ENCODE measurements at regions not wholly inside any gene's neighbourhood (a gene's known extent, or its start where the extent isn't known, plus 50 kb on each side); places are given as distances from the start of the nearest gene placed in this dataset.

DNA sequence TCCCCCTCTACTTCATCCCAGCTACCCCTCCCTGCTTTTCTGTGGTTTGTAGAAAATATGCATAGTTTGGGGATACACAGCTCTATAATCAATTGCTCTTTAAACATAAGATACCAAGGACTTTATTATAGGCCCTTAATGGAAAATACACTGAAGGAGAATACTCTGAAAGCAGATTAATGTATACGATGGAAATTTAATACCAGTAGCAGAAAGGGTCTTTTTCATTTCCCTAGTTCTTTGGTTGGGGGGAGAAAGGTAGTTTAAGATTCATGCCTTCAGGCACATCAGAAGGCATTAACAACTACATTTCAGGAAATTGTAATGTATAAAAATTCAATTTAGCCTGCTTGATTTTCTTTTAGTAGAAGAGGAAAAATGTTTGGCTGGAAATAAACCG lies 452.9 kb upstream of the ZNF608 start:
- Histone ChIP-seq H3K9me3 (ENCODE audit: low read length) (no peaks in the 10 kb centered on the region), H3K4me3 (ENCODE audit: low read depth in 1 of 2, low read length in 2 of 2) (no peak overlapping the region), H3K4me1 (ENCODE audit: insufficient read depth, low read length) (peaks cover 26% of the 10 kb centered on the region), H3K27me3 (ENCODE audit: control insufficient read depth in 1 of 2, insufficient read depth in 2 of 2, low read length in 2 of 2) (no peaks in the 10 kb centered on the region), H3K9ac (ENCODE audit: low read length) (no peak overlapping the region), H3K27ac (ENCODE audit: low read depth, low read length) (no peak overlapping the region), H3K36me3 (ENCODE audit: insufficient read depth, low read length) (no peaks in the 10 kb centered on the region)

DNA sequence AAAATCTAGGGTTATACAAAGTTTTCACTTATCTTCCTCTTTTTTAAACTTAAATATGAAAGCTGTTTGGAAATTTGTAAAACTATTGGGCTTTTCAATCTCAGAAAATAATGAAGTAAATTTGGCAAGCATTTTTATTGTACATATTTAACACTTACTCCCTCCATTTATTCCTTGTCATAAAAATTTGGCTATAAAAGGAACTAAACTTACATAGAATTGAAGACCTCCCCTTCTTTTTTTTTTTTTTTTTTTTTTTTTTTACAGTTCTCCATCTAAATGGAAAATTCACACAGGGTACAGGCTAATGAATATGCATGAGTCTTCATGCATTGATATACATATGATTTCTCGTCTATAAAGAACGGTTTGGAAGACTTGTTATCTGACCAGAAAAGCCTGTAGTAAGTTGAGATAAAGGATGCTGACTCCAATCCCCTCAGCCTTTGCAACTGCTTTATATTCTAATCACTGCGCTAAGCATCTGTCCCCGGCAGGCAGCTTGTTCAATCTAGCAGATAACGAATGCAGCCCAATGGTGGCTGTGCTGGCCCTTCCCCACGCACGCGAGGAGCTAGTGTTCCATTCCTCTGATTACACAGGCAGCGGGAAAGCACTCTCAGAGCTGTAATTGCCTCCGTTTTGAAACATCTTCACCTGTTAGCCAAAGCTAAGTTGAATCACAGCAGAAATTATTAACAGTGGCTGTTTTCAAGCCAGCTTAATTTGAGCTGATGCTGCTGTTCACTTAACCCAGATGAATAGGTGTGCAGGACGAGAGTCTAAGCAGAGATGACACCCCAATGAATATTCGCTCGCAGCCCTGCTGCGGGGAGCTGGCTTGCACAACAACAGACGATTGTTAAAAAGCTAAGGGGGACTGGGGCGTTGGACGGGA lies 453.8 kb upstream of the ZNF608 start:
- peak overlapping the region in 1 of 2 donors; percentile 42 for H3K4me3 ChIP-seq (ENCODE audit: low read depth in 1 of 2, low read length in 2 of 2)
- no peaks in the 10 kb centered on the region for H3K27me3 ChIP-seq (ENCODE audit: control insufficient read depth in 1 of 2, insufficient read depth in 2 of 2, low read length in 2 of 2)
- H3K9ac ChIP-seq (ENCODE audit: low read length): no peak overlapping the region
- no peak overlapping the region for H3K27ac ChIP-seq (ENCODE audit: low read depth, low read length)
- H3K4me1 ChIP-seq (ENCODE audit: insufficient read depth, low read length): peaks cover 26% of the 10 kb centered on the region
- no peaks in the 10 kb centered on the region for H3K9me3 ChIP-seq (ENCODE audit: low read length)
- no peaks in the 10 kb centered on the region for H3K36me3 ChIP-seq (ENCODE audit: insufficient read depth, low read length)

DNA sequence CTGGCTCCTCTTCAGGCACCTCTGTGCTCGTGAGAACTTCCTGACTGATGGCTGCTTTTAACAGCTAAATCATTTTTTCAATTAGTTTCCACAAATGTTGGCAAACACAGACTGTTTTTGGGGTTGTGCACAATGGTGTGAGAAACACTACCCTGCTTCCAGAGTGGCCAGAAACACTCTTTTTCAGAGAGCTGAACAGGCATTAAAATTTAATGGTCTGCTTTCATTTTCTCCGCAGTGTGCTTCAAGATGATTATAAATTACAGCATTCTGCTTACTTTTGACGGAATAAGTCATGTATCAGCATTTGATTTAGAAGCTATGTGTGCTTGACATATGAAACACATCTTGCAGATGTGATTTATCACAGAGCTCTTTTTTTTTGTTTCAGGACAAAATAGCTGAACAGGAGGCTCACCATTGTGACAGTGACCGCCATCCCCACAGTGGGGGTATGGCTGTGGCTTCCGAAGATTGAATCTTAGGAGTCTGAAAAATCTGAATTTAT lies 454.5 kb upstream of the ZNF608 start:
- Histone ChIP-seq H3K9ac (ENCODE audit: low read length) (no peak overlapping the region), H3K4me3 (ENCODE audit: low read depth in 1 of 2, low read length in 2 of 2) (peak overlapping the region in 1 of 2 donors; percentile 42)

DNA sequence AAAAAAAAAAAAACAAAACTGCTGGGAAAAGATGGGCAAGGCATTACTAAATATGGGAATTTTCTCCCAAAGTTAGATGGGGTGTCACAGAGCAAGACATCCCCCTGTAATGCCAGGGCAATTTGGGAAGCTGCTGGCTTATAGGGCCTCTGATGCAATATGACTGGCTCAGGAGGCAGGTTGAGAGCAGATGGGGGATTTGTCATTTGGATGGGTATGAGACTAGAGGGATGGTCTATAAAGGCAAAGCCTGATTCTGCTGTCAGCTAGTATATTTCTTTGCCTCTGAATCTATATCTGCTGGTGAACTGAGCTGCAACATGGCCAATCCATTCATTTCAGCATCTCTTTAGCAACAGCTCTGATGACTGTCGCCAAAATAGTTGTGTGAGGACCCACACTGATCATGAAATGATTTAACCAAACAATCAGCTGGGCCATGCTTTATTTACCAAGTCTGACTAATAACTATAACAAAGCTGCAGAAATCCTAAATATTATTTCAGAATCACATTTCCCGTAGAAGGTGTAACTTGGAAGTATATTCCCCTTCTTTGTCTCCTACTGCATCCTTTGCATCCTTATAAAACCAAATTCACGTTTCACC lies 455.1 kb upstream of the ZNF608 start:
- H3K4me3 ChIP-seq (ENCODE audit: low read depth in 1 of 2, low read length in 2 of 2): no peak overlapping the region
- no peak overlapping the region for H3K27ac ChIP-seq (ENCODE audit: low read depth, low read length)
- H3K4me1 ChIP-seq (ENCODE audit: insufficient read depth, low read length): peaks cover 22% of the 10 kb centered on the region
- H3K36me3 ChIP-seq (ENCODE audit: insufficient read depth, low read length): no peaks in the 10 kb centered on the region
- H3K27me3 ChIP-seq (ENCODE audit: control insufficient read depth in 1 of 2, insufficient read depth in 2 of 2, low read length in 2 of 2): no peaks in the 10 kb centered on the region
- no peaks in the 10 kb centered on the region for H3K9me3 ChIP-seq (ENCODE audit: low read length)
- no peak overlapping the region for H3K9ac ChIP-seq (ENCODE audit: low read length)

More for the DNA sequence above, 454.5 kb upstream of the ZNF608 start:
- Histone ChIP-seq H3K27ac (ENCODE audit: low read depth, low read length) (no peak overlapping the region), H3K9me3 (ENCODE audit: low read length) (no peaks in the 10 kb centered on the region), H3K4me1 (ENCODE audit: insufficient read depth, low read length) (peaks cover 26% of the 10 kb centered on the region), H3K36me3 (ENCODE audit: insufficient read depth, low read length) (no peaks in the 10 kb centered on the region), H3K27me3 (ENCODE audit: control insufficient read depth in 1 of 2, insufficient read depth in 2 of 2, low read length in 2 of 2) (no peaks in the 10 kb centered on the region)

DNA sequence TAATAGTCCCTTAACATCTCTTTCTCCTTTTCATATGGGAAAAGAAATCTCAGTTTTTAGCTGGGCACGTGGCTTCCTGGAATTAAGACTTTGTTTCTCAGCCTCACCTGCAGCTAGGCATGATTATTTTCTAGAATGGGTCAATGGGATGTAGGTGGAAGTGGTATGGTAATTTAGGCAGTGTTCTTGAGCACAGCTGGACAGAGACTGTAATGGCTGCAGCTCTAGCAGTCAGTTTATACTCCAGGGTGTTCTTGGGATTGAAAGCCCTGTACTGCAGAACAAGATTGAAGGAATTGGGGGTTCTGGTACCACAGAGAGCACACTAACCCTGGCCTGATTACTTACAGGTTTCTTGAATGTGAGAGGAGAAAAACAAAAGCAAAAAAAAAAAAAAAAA lies 455.9 kb upstream of the ZNF608 start:
- no peaks in the 10 kb centered on the region for H3K9me3 ChIP-seq (ENCODE audit: low read length)
- H3K27me3 ChIP-seq (ENCODE audit: control insufficient read depth in 1 of 2, insufficient read depth in 2 of 2, low read length in 2 of 2): no peaks in the 10 kb centered on the region
- H3K27ac ChIP-seq (ENCODE audit: low read depth, low read length): no peak overlapping the region
- no peaks in the 10 kb centered on the region for H3K36me3 ChIP-seq (ENCODE audit: insufficient read depth, low read length)
- H3K4me1 ChIP-seq (ENCODE audit: insufficient read depth, low read length): peaks cover 18% of the 10 kb centered on the region
- H3K4me3 ChIP-seq (ENCODE audit: low read depth in 1 of 2, low read length in 2 of 2): no peak overlapping the region
- no peak overlapping the region for H3K9ac ChIP-seq (ENCODE audit: low read length)

DNA sequence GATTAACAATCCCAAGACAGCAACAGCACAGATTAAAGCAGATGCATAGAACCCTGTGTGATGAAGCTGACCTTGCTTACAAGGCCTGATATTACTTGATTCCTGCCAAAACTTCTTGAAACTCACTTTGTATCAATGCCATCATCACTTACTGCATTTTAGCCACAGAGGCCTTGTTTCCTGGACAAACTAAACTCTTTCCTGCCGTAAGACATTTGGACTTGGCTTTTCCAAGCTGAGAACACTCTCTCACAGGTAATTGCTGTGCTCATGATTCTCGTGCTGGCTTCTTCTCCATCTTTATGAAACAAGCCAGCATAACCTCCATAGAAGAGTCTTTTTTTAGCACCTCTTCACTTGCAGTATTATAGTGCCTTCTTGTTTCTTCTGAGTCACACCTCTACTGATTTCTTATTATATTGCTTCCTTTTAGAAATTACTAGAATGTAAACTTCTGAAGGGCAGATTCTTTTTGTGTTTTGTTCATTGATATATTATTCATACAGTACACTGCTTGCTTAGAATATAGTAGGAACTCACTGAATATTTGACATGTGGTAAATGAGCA lies 456.5 kb upstream of the ZNF608 start:
- H3K9ac ChIP-seq (ENCODE audit: low read length): no peak overlapping the region
- H3K27me3 ChIP-seq (ENCODE audit: control insufficient read depth in 1 of 2, insufficient read depth in 2 of 2, low read length in 2 of 2): no peaks in the 10 kb centered on the region
- H3K4me3 ChIP-seq (ENCODE audit: low read depth in 1 of 2, low read length in 2 of 2): no peak overlapping the region
- no peaks in the 10 kb centered on the region for H3K36me3 ChIP-seq (ENCODE audit: insufficient read depth, low read length)
- H3K4me1 ChIP-seq (ENCODE audit: insufficient read depth, low read length): peaks cover 15% of the 10 kb centered on the region
- H3K27ac ChIP-seq (ENCODE audit: low read depth, low read length): no peak overlapping the region
- H3K9me3 ChIP-seq (ENCODE audit: low read length): no peaks in the 10 kb centered on the region

DNA sequence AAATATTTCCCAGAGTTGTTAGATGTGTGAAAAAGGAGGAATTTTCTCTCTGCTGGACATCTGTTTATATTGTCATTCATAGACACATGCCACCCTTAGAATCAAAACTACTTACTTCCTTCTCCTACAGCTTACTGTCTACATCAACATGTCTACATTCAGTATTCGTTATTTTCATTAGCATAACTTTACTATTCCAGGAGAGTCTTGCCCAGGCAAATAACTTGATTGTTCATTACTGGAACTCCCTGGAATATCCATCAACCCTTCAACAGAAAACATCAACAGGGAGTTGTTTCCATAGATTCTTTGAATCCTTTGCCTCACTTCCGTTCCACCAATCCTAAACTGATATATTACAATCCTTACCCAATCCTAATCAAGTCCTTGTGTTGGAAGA lies 457.5 kb upstream of the ZNF608 start:
- no peaks in the 10 kb centered on the region for H3K9me3 ChIP-seq (ENCODE audit: low read length)
- peaks cover 5% of the 10 kb centered on the region for H3K4me1 ChIP-seq (ENCODE audit: insufficient read depth, low read length)
- H3K36me3 ChIP-seq (ENCODE audit: insufficient read depth, low read length): no peaks in the 10 kb centered on the region
- no peak overlapping the region for H3K4me3 ChIP-seq (ENCODE audit: low read depth in 1 of 2, low read length in 2 of 2)
- no peak overlapping the region for H3K27ac ChIP-seq (ENCODE audit: low read depth, low read length)
- no peaks in the 10 kb centered on the region for H3K27me3 ChIP-seq (ENCODE audit: control insufficient read depth in 1 of 2, insufficient read depth in 2 of 2, low read length in 2 of 2)
- no peak overlapping the region for H3K9ac ChIP-seq (ENCODE audit: low read length)

DNA sequence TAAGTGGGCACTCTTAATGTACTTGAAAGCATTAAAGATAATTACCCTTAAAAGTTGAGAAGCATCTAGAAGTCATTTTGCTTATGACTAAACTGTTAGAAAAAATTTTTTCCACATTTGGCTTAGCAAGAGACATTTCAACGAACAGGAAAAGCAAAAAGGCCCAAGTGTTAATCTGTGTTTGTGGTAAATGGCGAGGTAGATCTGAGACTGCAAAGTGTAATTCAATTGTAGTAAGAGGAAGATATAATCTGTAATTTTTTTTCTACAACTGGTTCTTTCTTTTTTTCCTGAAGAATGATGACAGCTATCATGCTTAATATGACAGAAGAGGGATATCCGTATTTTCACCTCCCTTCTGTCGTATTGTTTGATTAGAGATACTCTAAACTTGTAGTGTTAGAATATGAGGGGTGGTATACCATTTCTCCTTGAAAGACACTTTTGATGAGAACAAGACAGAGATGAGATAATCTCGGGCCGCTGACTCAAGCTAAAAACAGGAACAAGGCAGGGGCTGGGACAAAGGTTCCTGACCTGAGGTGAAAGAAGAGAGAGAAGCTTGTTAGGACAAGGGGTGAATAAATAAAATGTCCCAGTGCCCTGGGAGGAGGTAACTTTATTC lies 459.3 kb upstream of the ZNF608 start:
- Histone ChIP-seq H3K9me3 (ENCODE audit: low read length) (no peaks in the 10 kb centered on the region), H3K36me3 (ENCODE audit: insufficient read depth, low read length) (no peaks in the 10 kb centered on the region), H3K27ac (ENCODE audit: low read depth, low read length) (no peak overlapping the region), H3K4me1 (ENCODE audit: insufficient read depth, low read length) (no peaks in the 10 kb centered on the region), H3K27me3 (ENCODE audit: control insufficient read depth in 1 of 2, insufficient read depth in 2 of 2, low read length in 2 of 2) (no peaks in the 10 kb centered on the region), H3K9ac (ENCODE audit: low read length) (no peak overlapping the region), H3K4me3 (ENCODE audit: low read depth in 1 of 2, low read length in 2 of 2) (no peak overlapping the region)

DNA sequence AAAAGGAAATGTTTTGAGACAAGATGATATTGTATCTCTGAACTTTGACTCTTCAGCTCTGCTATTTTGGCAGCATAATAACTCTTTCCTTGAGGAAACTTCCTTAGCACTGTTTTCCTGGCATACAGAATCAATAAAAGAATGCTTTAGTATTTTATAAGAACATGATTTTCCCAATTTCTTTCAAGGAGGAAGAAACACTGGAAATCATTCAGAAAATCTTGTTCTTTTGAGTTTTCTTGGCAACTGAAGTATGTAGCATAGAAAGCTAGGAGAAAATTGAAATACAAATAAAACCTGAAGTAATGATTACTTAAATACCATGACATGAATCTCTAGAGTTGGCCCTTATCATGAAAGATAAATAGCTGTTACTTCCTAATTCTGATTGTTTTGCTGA lies 461.4 kb upstream of the ZNF608 start:
- no peaks in the 10 kb centered on the region for H3K4me1 ChIP-seq (ENCODE audit: insufficient read depth, low read length)
- H3K36me3 ChIP-seq (ENCODE audit: insufficient read depth, low read length): no peaks in the 10 kb centered on the region
- H3K9me3 ChIP-seq (ENCODE audit: low read length): no peaks in the 10 kb centered on the region
- no peak overlapping the region for H3K9ac ChIP-seq (ENCODE audit: low read length)
- no peak overlapping the region for H3K4me3 ChIP-seq (ENCODE audit: low read depth in 1 of 2, low read length in 2 of 2)
- H3K27ac ChIP-seq (ENCODE audit: low read depth, low read length): no peak overlapping the region
- H3K27me3 ChIP-seq (ENCODE audit: control insufficient read depth in 1 of 2, insufficient read depth in 2 of 2, low read length in 2 of 2): no peaks in the 10 kb centered on the region

DNA sequence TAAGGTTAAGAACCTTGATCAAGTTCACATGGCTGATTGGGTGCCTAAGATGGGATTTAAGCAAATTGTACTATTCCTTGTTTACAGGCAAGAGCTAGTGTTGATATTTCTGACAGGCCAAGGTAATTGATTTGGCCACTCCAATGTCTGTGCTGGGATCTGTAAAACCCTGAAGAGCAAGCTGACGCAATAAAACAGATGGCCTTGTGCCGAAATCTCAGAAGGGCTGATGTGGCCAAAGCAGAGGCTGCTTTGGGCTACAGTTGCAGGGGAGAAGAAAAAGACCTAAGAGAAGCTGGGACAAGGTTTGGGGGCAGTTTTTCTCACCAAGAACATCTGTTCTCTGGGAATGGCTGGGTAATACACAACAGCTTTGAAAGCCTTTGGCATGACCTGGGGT lies 463.2 kb upstream of the ZNF608 start:
- no peaks in the 10 kb centered on the region for H3K27me3 ChIP-seq (ENCODE audit: control insufficient read depth in 1 of 2, insufficient read depth in 2 of 2, low read length in 2 of 2)
- H3K27ac ChIP-seq (ENCODE audit: low read depth, low read length): no peak overlapping the region
- no peaks in the 10 kb centered on the region for H3K4me1 ChIP-seq (ENCODE audit: insufficient read depth, low read length)

DNA sequence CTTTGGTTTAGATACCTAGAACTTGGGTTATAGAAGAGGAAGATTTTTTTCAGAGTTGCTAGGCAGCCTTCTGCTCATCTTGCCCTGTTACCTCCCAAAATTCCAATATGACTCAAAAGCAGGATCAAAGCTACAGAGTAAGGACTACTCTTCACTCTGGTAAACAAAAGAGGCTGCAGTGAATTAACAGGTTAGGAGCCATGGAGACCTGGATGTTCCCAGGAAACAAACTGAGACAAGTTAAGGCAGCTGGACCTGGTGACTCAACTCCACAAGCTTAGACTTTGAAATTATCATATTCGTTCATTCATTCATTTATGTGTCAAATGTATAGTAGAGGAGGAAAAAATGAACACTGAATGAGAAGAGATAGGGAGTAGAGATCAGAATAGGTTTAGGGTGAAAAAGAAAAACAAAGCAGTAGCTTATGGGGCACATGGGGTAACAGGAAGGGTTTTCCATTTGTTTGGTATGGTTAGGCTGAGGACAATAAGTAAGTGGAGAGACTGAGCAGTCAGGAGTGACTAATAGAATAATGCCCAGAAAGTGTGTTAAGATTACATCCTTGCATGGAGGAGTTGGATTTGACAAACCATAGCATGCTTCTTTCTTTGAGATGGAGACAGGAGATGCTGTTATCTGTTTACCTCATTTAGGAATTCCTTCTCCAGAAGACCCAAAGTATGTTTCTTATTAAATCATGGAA lies 464.0 kb upstream of the ZNF608 start:
- Histone ChIP-seq H3K4me1 (ENCODE audit: insufficient read depth, low read length) (no peaks in the 10 kb centered on the region), H3K9ac (ENCODE audit: low read length) (no peak overlapping the region), H3K9me3 (ENCODE audit: low read length) (no peaks in the 10 kb centered on the region), H3K27me3 (ENCODE audit: control insufficient read depth in 1 of 2, insufficient read depth in 2 of 2, low read length in 2 of 2) (no peaks in the 10 kb centered on the region), H3K36me3 (ENCODE audit: insufficient read depth, low read length) (no peaks in the 10 kb centered on the region), H3K4me3 (ENCODE audit: low read depth in 1 of 2, low read length in 2 of 2) (no peak overlapping the region), H3K27ac (ENCODE audit: low read depth, low read length) (no peak overlapping the region)

More for the DNA sequence above, 463.2 kb upstream of the ZNF608 start:
- Histone ChIP-seq H3K9ac (ENCODE audit: low read length) (no peak overlapping the region), H3K4me3 (ENCODE audit: low read depth in 1 of 2, low read length in 2 of 2) (no peak overlapping the region), H3K36me3 (ENCODE audit: insufficient read depth, low read length) (no peaks in the 10 kb centered on the region), H3K9me3 (ENCODE audit: low read length) (no peaks in the 10 kb centered on the region)

All from muscle layer of colon (tissue), 2 donors.